ENCODE measurements at regions not wholly inside any gene's neighbourhood (a gene's known extent, or its start where the extent isn't known, plus 50 kb on each side); places are given as distances from the start of the nearest gene placed in this dataset.

GRCh38 chr6:146944077-146944476 is 260.1 kb upstream of the STXBP5 start:
- TF ChIP-seq GABPA (IDR thresholded peaks at IDR 0.05; ENCODE audit: low read depth) (no peak), CTCF (IDR thresholded peaks at IDR 0.05; ENCODE audit: insufficient read depth, low read length) (no peak), POLR2AphosphoS5 (IDR thresholded peaks at IDR 0.05; ENCODE audit: low read depth) (no peak), SPI1 (IDR thresholded peaks at IDR 0.05; ENCODE audit: borderline replicate concordance, low read depth) (no peak)
- TF ChIP-seq, protein P1, sequence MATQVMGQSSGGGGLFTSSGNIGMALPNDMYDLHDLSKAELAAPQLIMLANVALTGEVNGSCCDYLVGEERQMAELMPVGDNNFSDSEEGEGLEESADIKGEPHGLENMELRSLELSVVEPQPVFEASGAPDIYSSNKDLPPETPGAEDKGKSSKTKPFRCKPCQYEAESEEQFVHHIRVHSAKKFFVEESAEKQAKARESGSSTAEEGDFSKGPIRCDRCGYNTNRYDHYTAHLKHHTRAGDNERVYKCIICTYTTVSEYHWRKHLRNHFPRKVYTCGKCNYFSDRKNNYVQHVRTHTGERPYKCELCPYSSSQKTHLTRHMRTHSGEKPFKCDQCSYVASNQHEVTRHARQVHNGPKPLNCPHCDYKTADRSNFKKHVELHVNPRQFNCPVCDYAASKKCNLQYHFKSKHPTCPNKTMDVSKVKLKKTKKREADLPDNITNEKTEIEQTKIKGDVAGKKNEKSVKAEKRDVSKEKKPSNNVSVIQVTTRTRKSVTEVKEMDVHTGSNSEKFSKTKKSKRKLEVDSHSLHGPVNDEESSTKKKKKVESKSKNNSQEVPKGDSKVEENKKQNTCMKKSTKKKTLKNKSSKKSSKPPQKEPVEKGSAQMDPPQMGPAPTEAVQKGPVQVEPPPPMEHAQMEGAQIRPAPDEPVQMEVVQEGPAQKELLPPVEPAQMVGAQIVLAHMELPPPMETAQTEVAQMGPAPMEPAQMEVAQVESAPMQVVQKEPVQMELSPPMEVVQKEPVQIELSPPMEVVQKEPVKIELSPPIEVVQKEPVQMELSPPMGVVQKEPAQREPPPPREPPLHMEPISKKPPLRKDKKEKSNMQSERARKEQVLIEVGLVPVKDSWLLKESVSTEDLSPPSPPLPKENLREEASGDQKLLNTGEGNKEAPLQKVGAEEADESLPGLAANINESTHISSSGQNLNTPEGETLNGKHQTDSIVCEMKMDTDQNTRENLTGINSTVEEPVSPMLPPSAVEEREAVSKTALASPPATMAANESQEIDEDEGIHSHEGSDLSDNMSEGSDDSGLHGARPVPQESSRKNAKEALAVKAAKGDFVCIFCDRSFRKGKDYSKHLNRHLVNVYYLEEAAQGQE (IDR thresholded peaks at IDR 0.05; ENCODE audit: insufficient replicate concordance, low read depth), result no peak
- Histone ChIP-seq H3K4me3 (replicated peaks; ENCODE audit: insufficient read depth, low read length) (no peak overlapping the region), H3K27ac (replicated peaks) (no peak overlapping the region), H3K27me3 (ENCODE audit: insufficient read depth, poor library complexity, severe bottlenecking) (no peaks in the 10 kb centered on the region)
- DNase-seq (ENCODE audit: low read depth in 1 of 2, low spot score in 1 of 2), result no peak

GRCh38 chr6:146944809-146945208 is 259.4 kb upstream of the STXBP5 start:
- Histone ChIP-seq H3K27ac (replicated peaks) (no peak overlapping the region), H3K27me3 (ENCODE audit: insufficient read depth, poor library complexity, severe bottlenecking) (no peaks in the 10 kb centered on the region), H3K4me3 (replicated peaks; ENCODE audit: insufficient read depth, low read length) (no peak overlapping the region)
- no peak for DNase-seq (ENCODE audit: low read depth in 1 of 2, low spot score in 1 of 2)
- TF ChIP-seq GABPA (IDR thresholded peaks at IDR 0.05; ENCODE audit: low read depth), result no peak
- no peak for TF ChIP-seq CTCF (IDR thresholded peaks at IDR 0.05; ENCODE audit: insufficient read depth, low read length)
- no peak for TF ChIP-seq SPI1 (IDR thresholded peaks at IDR 0.05; ENCODE audit: borderline replicate concordance, low read depth)
- TF ChIP-seq POLR2AphosphoS5 (IDR thresholded peaks at IDR 0.05; ENCODE audit: low read depth), result no peak
- TF ChIP-seq, protein P1 (IDR thresholded peaks at IDR 0.05; ENCODE audit: insufficient replicate concordance, low read depth), result no peak

DNA sequence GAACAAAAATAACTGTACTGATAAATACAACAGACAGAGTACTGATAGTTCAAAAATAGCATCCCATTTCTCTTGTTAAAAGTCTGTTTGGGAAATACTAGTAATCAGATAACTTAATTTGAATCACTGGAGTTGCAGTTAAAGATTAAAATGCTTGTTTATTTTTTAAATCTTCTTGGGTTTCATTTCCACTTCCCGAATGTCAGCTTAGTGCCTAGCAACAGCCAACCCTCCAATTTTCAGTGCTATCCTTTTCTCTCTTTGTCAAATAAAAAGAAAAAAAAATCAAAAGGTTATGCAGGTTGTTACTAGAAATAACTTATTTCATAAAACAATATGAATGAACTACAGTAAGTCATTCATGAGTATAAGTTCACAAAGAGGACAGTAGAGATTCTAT is 257.7 kb upstream of the STXBP5 start:
- no peak for DNase-seq (ENCODE audit: low read depth in 1 of 2, low spot score in 1 of 2)
- Histone ChIP-seq H3K27me3 (ENCODE audit: insufficient read depth, poor library complexity, severe bottlenecking) (no peaks in the 10 kb centered on the region), H3K27ac (replicated peaks) (no peak overlapping the region), H3K4me3 (replicated peaks; ENCODE audit: insufficient read depth, low read length) (no peak overlapping the region)
- TF ChIP-seq CTCF (IDR thresholded peaks at IDR 0.05; ENCODE audit: insufficient read depth, low read length), result no peak
- TF ChIP-seq, protein P1 (IDR thresholded peaks at IDR 0.05; ENCODE audit: insufficient replicate concordance, low read depth), result no peak
- TF ChIP-seq GABPA (IDR thresholded peaks at IDR 0.05; ENCODE audit: low read depth), result no peak
- TF ChIP-seq POLR2AphosphoS5 (IDR thresholded peaks at IDR 0.05; ENCODE audit: low read depth), result no peak
- no peak for TF ChIP-seq SPI1 (IDR thresholded peaks at IDR 0.05; ENCODE audit: borderline replicate concordance, low read depth)
